GM18861 (cell line): ENCODE measurements at regions not wholly inside any gene's neighbourhood (a gene's known extent, or its start where the extent isn't known, plus 50 kb on each side); places are given as distances from the start of the nearest gene placed in this dataset.

ENCODE experiments used
- ATAC-seq: cut with Tn5 transposase; IDR thresholded peaks from one replicate; pipeline ENCODE4 v1.9.1; 2021; ENCODE audit not compliant: unreplicated experiment

DNA sequence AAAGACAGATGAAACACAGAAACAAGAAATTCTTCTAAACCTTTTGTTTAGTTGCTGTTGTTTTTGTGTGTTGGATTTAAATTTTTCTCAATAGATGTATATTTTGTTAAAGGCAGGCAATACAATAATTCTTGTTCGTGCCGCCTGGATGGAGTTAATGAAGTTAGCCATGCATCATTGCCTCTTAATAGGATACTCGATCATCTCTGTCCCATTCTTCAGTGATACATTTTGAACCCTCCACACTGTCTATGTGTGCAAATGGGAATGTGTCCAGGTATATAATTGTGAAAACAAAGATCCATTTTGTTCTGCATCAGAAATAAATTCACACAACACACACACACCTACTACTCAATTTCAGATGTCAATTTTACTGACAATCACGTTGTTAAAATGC lies 186.6 kb upstream of the ADAMTS16 start:
- no peak for ATAC-seq

DNA sequence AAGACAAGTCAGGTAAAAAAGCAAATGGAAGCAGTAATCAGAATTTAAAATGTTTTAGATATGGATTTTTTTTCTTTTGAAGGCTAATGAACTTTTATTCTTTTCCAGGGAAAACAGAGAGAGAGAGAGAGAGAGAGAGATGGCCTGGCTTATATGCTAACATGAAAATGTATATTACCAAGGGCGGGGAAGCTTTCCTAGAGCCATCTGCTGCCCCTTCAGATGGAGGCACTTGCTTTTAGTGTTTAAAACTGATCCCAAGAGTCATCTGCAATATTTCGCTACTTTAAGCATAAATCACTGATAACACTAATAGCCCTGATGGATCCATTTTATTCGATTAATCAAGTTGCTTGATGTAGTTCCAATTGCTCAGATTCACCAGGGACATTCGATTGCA lies 186.1 kb upstream of the ADAMTS16 start:
- no peak for ATAC-seq

DNA sequence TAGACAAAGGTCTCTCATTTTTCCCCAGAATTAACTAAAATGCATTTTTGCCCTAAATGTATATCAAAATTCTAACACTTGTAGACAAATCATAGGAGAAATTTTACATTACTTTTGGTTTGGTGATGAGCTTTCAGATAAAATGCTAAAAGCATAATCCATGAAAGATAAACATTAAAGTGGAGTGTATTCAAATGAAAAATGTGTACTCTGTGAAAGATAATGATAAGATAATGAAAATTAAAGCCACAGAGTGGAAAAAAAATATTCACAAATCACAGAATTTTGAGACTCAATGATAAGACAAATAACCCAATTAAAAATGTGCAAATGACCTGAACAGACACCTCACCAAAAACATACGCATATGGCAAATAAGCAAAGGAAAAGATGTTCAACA lies 176.9 kb upstream of the ADAMTS16 start:
- no peak for ATAC-seq

DNA sequence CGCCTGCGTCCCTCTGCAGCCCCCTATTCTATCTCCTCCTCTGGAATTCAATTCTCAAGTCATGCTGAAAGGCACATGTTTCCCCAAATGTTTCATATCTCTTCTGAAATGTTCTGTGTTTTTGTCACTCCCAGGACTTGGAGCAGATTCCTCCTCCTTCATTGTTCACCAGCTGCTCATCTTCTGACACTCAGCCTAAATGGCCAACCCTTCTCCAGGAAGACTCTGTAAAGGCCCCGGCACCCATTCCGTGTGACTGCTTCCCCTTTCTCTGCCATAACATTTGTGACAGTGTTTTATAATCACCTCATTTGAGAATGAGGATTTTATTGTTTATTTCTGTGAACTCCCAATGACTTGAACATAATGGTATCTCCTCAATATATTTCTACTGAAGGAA lies 170.8 kb upstream of the ADAMTS16 start:
- no peak for ATAC-seq

DNA sequence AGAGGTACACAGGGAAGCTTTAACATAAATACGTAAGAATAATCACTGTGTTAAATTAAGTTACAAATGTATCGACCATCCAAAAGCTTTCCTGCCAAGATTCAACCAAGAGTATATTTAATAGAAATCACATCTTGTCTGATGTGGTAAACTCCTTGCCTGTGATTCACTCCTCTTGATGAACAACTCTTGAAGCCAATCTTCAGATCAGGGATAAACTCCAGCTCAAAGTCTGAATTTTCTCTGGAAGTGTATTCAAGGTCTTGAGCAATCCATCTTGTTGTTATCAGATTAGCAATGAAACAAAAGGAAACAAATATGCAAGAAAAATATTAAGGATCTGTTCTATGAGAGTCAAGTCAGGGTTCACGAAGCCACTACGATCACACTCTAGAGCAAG lies 170.0 kb upstream of the ADAMTS16 start:
- ATAC-seq, result no peak

DNA sequence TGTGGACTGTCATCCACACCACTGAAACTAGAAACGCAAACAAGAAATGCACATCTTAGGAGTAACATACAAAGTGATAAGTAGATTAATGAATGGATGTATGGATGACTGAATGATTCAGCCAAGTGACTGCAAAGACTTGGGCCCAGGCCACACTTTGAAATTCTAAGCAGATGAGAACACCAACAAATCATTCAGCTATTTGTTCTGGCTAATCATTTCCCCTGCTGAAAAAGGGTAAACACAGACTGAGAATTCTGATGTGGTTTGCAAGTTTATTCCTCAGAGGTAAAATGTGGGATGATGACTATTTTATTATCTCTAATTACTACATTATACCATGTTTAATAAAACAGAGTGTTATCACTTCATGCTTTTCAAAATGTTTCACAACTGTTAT lies 163.2 kb upstream of the ADAMTS16 start:
- no peak for ATAC-seq

DNA sequence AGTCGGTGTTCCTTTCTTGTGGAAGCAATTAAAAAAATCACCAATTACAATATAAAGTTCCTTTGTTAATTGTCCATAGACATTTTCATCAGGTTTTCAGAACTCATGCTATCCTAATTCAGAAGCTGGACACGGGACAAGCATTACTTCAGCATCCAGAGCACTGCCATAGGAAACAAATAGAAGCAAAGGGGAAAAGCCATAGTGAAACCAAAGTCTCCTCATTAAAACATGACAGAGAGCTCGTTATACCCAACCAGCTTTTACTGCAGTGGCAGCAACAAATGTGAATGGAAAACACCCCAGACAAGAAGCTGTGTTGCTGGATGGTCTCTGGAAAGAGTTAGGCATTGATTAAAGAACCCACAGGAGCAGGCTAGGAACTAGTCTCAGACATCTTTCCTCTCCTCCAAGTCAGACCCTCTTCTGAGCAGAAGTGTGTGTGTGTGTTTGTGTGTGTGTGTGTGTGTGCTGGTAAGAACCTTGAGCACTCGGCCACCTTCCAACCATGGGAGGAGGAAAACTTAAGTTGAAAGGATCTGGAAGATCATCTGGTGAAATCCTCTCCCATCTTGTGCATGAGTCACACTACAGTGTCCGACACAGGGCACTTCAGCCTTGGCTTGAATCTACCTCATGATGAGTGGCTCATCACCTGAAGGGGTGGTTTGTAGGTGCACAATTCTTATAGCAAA lies 162.6 kb upstream of the ADAMTS16 start:
- no peak for ATAC-seq

DNA sequence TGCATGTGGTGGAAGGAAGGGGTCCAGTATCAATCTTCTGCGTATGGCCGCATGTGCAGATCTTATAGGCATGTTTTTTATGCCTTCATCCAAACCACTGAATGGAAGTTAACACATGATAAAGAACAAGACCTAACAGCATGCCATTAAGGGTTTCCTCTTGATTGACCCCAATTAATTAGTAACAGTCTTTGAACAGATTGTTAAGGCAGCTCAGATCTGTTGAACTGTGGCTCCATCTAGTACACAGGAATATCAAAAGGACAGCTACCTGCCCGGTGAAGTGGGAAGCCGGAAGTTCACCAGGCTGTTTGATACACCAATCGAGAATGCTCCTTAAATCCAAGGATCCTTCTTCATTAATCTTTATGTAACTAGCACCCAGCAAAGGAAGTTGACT lies 159.9 kb upstream of the ADAMTS16 start:
- no peak for ATAC-seq

DNA sequence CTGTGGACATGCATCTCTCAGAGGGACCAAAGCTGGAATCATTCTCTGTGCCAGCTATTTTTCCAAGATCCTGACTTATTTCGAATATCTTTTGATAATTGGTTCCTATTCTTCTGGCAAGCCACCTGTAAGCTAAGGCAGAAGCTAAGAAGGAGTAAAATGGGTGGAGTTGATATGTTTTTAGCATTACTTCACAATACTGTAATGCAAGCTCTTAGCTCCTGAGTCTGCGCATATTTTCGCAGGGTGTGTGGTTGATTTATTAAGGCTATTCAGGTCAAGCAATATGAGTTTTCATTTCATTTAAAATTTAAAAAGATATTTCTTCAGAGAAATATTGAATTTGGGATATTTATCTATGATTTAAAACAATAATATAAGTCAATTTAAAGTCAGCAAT lies 158.5 kb upstream of the ADAMTS16 start:
- no peak for ATAC-seq

DNA sequence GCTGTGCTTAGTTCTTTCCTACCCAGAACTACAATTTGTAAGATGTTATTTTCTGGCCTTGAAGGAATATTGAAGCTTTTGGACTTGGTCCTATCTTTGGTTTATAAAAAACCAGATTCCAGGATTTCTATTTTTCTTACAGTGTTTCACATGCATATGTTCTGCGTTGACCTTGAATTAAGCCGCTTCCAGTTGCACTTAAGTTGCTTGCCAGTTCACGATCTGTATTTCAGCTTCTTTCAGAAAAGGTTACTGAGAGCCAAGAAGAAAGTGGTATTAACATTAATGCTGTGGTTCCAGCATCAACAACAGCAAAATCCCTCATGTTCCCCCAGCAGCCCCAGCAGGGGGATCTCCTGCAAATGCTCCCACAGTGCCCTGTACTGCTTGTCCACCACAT lies 156.4 kb upstream of the ADAMTS16 start:
- no peak for ATAC-seq

DNA sequence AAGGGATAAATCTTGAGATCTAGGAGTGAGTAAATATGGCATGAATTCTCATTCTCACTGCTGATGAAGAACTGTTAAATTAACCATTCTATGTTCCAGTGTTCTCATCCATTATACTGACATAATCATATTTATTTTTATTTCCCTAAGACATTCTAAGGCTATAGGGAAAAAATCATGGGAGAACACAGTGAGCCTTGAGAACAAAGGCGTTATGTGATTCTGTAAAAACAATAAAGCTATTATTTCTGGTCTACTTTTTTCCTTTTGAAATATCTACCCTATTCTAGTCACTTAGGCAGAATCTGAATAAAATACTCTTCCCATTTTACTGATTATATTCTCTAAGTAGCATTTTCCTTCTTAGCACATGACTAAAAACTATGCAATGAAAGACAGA lies 155.7 kb upstream of the ADAMTS16 start:
- ATAC-seq, result no peak

DNA sequence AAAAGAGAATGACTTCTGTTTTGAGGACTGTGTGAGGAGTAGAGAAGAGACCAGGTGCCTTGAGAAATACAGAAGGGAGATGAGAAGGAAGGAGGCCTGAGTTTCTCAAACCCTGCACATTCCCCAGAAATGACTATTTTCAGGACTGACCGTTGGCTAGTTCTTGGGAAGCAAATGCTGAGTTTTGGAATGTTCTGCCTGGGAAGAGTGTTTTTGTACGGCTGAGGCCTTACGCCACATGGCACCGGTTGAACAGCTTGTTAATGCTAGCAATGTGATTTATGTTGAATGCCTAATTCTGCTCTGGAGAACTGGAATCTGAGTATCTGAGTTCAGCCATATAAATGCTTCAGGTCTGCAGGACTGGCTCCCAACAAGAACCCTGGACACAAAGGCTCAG lies 152.7 kb upstream of the ADAMTS16 start:
- ATAC-seq, result no peak

DNA sequence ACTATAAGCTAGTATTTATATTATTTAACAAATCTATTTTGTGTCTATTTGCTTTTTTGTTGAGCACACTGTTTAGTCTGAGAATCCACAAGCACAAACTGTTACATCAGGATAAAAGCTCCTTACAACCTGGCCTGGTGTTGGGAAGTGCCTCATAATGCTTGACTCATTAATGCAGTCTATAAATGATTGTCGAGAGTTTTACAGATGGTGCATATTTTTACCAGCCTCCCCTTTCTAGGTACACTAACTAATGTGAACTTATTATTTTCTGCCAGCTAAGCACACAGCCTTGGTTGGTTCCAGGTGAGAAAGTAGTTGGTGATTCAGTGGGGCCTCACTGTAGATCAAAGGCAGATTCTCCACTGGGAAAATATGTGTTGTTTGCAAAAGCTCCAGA lies 151.0 kb upstream of the ADAMTS16 start:
- no peak for ATAC-seq

DNA sequence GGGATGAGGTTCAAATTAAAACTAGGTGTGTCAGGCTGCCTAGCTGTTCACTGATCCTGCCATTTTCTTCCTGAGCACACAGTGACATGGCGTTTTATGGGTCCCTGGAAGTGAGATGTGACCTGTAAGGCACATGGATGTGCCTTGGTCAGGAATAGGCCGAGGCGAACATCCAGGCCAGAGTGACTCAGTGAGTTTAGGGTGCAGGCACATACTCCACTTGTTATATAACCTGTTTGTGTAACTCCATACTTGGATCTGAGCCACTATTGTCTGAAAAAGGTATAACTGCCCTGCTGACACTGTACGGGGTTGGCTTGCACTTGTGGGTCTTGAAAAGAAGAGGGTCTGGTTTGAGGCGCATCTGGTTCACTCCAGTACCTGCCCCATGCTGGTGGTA lies 150.1 kb upstream of the ADAMTS16 start:
- ATAC-seq, result no peak

DNA sequence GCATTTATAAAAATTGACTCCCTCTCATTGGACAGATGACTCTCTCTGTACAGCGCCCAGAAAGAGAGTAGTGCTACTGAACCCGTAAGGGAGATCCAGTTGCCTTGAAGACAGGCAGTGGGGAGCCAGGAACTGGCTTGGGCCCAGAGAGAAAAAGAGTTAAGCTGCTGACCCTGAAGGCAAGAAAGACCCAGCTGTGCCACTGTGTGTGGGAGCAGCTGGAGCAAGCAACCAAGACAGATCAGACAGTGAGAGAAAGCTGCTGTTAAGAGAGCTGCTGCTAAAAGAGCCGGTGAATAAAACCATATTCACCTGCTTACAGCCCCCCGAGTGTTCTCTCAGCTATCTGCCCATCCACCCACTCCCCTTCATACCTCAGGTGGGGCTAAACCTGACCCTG lies 149.7 kb upstream of the ADAMTS16 start:
- ATAC-seq, result no peak

DNA sequence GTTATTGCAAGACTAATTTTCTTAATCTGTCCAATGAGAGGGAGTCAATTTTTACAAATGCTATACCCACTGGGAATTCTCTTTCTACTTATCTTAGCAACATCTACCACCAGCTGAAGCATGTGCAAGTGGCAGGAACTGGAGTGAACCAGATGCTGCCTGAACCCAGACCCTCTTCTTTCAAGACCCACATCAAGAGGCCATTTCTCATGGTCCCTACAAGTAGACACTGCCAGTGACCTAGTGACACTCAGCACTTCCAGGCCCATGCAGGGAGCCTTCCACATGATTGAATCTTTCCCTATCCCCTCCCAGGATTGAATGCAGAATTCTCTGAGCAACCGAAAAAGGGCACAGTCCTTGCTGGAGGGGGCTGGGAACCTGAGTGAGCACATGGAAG lies 148.2 kb upstream of the ADAMTS16 start:
- no peak for ATAC-seq

DNA sequence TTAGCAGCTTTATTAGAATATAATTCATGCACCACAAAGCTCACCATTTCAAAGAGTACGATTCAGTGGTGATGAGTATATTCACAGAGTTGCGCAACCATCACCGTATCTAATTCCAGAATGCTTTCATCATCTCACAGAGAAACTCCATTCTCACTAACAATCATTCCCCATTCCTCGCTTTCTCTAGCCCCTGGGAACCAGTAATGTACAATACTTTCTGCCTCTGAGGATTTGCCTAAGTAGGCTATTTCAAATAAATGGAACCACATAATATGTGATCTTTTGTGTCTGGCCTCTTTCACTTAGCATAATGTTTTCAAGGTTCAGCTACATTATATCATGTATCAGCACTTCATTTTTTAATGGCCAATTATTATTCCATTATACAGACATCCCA lies 145.1 kb upstream of the ADAMTS16 start:
- no peak for ATAC-seq

DNA sequence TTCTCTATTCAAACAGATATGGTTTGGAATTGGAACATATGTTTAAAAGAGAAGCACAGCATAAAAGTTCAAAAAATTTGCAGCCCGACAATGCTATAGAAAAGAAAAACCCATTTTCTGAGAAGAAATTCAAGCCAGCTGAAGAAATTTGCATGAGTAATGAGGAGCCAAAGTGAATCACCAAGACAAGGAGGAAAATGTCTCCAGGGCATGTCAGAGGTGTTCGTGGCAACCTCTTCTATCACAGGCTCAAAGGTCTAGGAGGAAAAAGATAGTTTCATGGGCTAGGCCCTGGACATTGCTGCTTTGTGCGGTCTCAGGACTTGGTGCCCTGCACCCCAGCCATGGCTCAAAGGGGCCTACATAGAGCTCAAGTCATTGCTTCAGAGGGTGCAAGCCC lies 134.8 kb upstream of the ADAMTS16 start:
- no peak for ATAC-seq

DNA sequence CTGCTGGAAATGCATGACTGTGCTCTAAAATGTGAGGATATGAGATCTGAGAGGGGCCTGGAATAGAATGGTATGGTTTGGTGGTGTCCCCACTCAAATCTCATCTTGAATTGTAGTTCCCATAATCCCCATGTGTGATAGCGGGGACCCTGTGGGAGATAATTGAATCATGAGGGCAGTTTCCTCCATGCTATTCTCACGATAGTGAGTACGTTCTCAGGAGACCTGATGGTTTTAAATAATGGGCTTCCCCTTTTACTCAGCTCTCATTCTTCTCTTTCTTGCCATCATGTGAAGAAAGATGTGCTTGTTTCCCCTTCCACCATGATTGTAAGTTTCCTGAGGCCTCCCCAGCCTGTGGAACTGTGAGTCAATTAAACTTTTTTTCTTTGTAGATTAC lies 133.6 kb upstream of the ADAMTS16 start:
- ATAC-seq, result no peak

DNA sequence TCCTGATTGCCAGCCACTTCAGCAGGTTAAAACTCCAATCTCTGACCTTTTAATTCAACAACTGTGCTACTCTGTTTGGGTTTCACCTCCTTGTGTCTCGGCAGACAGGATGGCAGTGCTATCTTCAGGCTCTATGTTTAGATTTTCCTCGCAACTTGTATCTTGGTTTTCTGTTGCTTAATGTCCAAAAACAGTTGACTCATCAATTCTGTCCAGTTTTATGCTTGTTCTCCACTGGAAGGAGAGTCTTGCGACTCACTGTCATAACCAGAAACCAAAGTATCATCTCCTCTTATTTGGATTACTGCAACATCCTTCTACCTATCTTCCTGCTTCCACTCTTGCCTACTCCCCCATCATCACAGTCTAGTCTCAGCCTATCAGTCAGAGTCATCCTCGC lies 130.9 kb upstream of the ADAMTS16 start:
- ATAC-seq, result no peak

DNA sequence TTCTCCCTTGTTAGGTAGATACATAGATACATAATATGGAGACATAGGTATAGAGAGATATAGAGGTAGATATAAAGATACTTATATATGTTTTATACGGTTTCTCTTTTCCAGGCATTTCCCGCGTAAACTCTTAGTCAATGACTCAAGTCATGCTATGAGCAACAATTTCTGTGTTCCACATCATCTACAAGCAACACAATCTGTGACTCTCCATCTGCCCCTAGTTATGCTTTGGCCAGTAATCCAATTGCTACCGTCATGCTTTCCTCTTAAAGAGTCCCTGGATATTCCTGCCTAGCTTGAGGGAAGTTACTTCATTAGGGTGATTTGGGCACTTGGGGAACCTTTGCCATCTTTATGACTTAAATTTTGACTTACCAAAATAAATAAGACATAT lies 129.0 kb upstream of the ADAMTS16 start:
- ATAC-seq, result no peak

DNA sequence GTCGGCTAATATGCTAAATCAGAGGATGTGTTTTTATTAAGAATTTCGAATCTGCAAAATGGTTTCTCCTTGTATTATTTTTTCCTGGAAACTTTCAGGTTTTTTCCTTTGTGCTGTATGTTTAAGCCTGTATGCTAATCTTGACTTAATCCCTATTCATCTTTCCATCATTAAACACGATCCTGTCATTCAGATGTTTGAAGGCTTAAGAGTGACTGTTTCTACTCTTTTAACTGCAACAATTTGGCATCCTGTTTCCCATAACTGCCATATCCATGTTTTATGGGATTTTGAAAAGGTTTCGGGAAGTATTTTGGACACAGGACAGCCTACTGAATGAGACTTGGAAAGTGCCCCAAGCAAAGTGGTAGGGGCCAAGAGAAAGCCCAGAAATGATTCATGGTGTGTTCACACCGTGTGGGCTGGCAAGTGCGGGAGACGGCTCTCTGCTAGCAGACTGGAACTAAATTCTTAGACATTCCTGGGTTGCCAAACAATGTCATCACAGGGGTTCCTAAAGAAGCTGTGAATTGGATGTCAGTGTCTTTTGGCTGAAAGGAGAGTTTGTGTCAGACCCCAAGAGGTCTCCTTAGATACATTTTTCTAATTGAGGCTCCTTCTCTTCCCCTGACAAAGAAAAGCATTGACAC lies 125.4 kb upstream of the ADAMTS16 start:
- ATAC-seq, result no peak
